ENCODE measurements at regions not wholly inside any gene's neighbourhood (a gene's known extent, or its start where the extent isn't known, plus 50 kb on each side); places are given as distances from the start of the nearest gene placed in this dataset.

DNA sequence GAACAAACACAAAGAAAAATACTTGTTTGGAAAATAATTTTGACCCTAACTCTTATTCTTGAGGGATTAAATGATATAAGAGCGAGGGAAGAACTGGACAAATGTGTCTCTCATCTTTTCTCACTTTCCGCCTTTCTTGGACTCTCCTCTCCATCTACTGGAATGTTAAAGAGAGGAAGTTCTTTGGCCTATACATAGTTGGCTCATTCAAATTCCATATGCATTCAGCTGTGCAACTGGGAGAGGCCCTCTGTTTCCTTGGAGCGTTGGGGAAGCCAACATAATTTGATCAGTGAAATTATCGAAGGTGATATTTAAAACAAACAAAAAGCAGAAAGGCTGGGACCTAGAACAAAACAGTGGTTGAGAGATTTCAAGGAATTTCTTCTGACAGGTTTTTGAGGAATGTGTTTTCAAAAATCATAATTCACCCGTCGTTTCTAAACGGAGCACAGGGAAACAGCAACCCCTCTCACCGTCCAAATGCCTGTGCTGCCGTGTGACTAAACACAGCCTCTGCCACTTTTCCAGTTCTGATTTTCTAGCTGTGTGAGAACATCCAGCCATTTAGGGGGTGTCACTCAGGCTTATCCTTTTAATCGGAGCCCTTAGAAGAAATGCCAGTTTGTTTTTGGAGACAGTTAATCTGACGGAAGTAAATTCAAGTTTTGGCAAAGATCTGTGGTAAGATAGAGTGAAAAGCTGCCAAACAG, 489.9 kb downstream of the SOX2 start:
- H3K36me3 ChIP-seq (ENCODE audit: insufficient read depth, low read length), result no peaks in the 10 kb centered on the region
- H2AFZ ChIP-seq (ENCODE audit: low read depth, low read length), result peak overlapping the region; percentile 30
- H3K4me1 ChIP-seq (ENCODE audit: insufficient read depth, low read length), result peaks cover 29% of the 10 kb centered on the region
- H3K4me3 ChIP-seq (ENCODE audit: low read length), result no peak overlapping the region
- H3K9me3 ChIP-seq (ENCODE audit: low read length), result no peaks in the 10 kb centered on the region
- H3K27me3 ChIP-seq (ENCODE audit: insufficient read depth, low read length), result no peaks in the 10 kb centered on the region

DNA sequence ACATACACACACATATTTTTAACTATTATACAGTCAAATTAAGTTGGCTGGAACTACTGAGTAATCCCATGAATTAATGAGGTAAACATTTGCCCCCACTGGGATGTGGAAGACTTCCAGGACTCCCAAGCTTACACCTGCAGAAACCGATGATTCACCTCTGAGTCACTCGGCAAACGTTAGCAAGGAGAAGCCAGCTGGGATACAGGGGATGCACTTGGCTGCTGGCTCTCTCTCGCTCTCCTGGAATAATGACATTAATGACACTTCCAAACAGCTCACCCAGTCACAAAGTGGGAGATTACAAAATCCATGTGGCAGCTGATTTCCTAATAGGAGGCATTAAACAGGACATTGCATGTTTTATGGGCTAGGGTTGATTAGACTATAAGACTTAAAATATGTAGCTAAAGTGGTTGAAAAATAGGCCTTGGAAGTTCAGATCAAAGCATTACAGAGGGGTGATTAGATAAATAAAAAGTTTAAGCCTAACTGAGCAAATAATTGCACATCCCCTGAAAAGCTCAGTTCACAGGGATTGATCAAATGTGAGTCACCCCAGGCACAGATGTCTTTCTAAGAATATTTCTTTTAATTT, 500.9 kb downstream of the SOX2 start:
- Histone ChIP-seq H3K9me3 (ENCODE audit: low read length) (no peaks in the 10 kb centered on the region), H3K4me3 (ENCODE audit: low read length) (no peak overlapping the region), H3K27me3 (ENCODE audit: insufficient read depth, low read length) (no peaks in the 10 kb centered on the region), H3K4me1 (ENCODE audit: insufficient read depth, low read length) (peaks cover 23% of the 10 kb centered on the region), H3K36me3 (ENCODE audit: insufficient read depth, low read length) (no peaks in the 10 kb centered on the region), H2AFZ (ENCODE audit: low read depth, low read length) (no peak overlapping the region)

DNA sequence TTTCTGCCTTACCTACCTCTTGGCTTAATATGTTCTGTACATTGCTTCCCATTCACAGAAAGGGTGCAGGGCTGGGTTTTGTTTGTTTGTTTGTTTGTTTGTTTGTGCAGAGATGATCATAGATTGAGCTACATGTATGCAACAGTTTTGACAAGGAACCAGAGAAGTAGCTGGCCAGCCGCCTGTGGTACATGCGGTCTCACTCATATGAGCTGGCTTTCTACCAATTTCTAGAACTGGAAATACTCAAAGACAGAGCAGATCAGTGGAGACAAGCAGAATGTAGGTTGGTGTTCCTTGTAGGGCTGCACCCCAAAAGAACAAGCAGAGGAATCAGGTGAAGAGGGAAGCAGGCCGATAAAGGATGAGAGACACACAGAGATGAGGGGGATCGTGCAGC, 502.7 kb downstream of the SOX2 start:
- Histone ChIP-seq H3K4me3 (ENCODE audit: low read length) (no peak overlapping the region), H2AFZ (ENCODE audit: low read depth, low read length) (no peak overlapping the region), H3K9me3 (ENCODE audit: low read length) (no peaks in the 10 kb centered on the region), H3K36me3 (ENCODE audit: insufficient read depth, low read length) (no peaks in the 10 kb centered on the region), H3K27me3 (ENCODE audit: insufficient read depth, low read length) (no peaks in the 10 kb centered on the region), H3K4me1 (ENCODE audit: insufficient read depth, low read length) (peaks cover 27% of the 10 kb centered on the region)

DNA sequence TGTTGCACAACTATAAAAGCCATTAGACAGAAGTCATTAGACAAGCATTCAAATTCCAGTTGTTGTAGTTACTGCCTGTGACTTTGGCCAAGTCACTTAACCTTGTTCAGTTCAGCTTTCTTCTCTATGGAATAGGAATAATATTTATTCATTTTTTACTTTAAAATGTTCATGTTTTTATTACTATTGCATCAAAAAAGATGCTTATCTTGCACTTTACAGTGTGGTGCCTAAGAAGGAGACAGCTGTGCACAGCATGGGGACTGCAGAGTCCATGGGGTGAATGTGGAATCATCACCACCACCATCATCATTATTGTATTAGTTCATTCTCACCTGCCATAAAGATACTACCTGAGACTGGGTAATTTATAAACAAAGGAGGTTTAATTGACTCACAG, 504.2 kb downstream of the SOX2 start:
- no peaks in the 10 kb centered on the region for H3K9me3 ChIP-seq (ENCODE audit: low read length)
- no peak overlapping the region for H2AFZ ChIP-seq (ENCODE audit: low read depth, low read length)
- no peaks in the 10 kb centered on the region for H3K36me3 ChIP-seq (ENCODE audit: insufficient read depth, low read length)
- H3K27me3 ChIP-seq (ENCODE audit: insufficient read depth, low read length), result no peaks in the 10 kb centered on the region
- H3K4me3 ChIP-seq (ENCODE audit: low read length), result no peak overlapping the region
- peaks cover 26% of the 10 kb centered on the region for H3K4me1 ChIP-seq (ENCODE audit: insufficient read depth, low read length)

DNA sequence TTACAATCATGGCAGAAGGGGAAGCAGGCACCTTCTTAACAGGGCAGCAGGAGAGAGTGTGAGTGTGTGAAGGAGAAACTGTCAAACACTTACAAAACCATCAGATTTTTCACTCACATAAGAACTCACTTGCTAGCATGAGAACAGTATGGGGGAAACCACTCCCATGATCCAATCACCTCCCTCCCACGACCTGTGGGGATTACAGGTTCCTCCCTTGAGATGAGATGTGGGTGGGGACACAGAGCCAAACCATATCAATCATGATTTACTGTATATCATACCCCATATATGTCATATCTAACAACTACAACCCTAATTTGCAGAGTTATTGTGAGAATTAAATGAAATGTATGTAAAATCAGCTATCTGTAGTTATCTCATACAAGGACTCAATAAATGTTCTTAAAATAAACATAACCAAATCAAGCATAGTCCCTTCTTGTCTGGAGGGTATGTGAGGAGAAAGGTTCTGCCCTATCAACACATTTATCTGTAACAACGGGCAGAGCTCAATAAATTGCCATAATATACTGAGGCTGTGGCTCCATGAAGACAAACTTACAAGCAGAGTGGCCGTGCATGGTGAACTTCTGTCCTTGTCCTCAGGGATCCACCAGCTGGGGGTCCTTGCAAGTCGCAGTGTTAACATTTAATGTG, 504.7 kb downstream of the SOX2 start:
- Histone ChIP-seq H3K36me3 (ENCODE audit: insufficient read depth, low read length) (no peaks in the 10 kb centered on the region), H2AFZ (ENCODE audit: low read depth, low read length) (no peak overlapping the region), H3K9me3 (ENCODE audit: low read length) (no peaks in the 10 kb centered on the region), H3K27me3 (ENCODE audit: insufficient read depth, low read length) (no peaks in the 10 kb centered on the region), H3K4me1 (ENCODE audit: insufficient read depth, low read length) (peaks cover 21% of the 10 kb centered on the region), H3K4me3 (ENCODE audit: low read length) (no peak overlapping the region)

DNA sequence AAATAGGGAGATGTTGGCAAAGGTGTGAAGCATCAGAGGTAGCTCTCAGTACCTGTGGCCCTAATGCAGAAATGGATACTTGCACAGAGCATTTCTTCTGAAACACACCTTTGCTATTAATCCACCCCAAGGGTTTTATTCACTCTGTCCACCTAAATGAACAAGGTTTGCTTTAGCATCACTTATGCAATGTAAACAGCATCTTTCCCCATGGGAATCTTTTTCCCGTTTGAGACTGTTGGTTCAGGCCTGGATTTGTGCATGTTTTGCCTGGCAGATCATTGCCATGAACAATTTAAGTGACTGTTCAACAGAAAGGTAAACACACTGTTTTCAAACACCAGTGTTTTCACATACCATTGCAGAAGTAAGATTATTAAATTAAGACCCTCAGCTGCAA, 508.3 kb downstream of the SOX2 start:
- H3K9me3 ChIP-seq (ENCODE audit: low read length), result no peaks in the 10 kb centered on the region
- no peak overlapping the region for H2AFZ ChIP-seq (ENCODE audit: low read depth, low read length)
- H3K27me3 ChIP-seq (ENCODE audit: insufficient read depth, low read length), result no peaks in the 10 kb centered on the region
- H3K4me3 ChIP-seq (ENCODE audit: low read length), result no peak overlapping the region
- no peaks in the 10 kb centered on the region for H3K36me3 ChIP-seq (ENCODE audit: insufficient read depth, low read length)
- H3K4me1 ChIP-seq (ENCODE audit: insufficient read depth, low read length), result peaks cover 8% of the 10 kb centered on the region

DNA sequence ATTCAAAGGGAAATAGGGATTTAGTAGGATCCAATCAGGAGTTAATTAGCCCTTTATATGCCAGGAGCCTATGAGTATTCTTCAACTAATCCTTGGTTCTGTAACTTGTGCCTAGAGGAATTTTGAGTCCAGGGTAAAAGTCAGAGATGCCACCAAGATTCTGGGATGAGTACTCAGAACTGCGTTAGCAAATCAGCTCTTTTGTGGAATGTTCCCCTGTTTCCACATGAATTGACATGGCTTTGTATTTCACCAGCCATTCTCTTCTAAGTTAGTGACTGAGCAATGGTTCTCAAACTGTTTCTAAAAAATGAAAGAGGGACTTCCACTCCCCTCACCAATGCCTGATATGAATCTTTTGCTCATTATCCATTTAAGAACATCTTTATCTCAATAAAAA, 508.7 kb downstream of the SOX2 start:
- H3K36me3 ChIP-seq (ENCODE audit: insufficient read depth, low read length), result no peaks in the 10 kb centered on the region
- no peaks in the 10 kb centered on the region for H3K9me3 ChIP-seq (ENCODE audit: low read length)
- peaks cover 8% of the 10 kb centered on the region for H3K4me1 ChIP-seq (ENCODE audit: insufficient read depth, low read length)
- no peaks in the 10 kb centered on the region for H3K27me3 ChIP-seq (ENCODE audit: insufficient read depth, low read length)
- H3K4me3 ChIP-seq (ENCODE audit: low read length), result no peak overlapping the region
- H2AFZ ChIP-seq (ENCODE audit: low read depth, low read length), result no peak overlapping the region

DNA sequence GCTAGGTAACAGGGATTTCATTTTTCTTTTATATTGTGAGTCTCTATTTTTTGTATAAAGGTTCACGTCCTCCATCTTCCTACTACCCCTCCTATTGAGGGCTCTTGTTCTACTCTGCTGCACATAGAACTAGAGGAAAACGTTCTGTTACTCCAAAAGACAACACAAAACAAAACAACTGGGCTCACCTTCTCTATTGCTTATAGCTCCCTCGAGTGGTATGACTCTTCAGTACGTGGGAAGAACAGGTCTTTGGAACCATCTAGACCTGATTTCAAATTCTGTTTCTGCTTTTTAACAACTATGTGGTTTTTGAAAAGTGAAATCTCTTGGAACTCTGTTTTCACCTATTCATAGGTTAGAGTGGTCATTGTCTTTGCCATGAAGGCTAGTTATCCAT, 515.3 kb downstream of the SOX2 start:
- Histone ChIP-seq H3K4me3 (ENCODE audit: low read length) (no peak overlapping the region), H3K9me3 (ENCODE audit: low read length) (peaks cover 2% of the 10 kb centered on the region), H3K27me3 (ENCODE audit: insufficient read depth, low read length) (no peaks in the 10 kb centered on the region), H3K4me1 (ENCODE audit: insufficient read depth, low read length) (peaks cover 6% of the 10 kb centered on the region), H3K36me3 (ENCODE audit: insufficient read depth, low read length) (no peaks in the 10 kb centered on the region), H2AFZ (ENCODE audit: low read depth, low read length) (no peak overlapping the region)

DNA sequence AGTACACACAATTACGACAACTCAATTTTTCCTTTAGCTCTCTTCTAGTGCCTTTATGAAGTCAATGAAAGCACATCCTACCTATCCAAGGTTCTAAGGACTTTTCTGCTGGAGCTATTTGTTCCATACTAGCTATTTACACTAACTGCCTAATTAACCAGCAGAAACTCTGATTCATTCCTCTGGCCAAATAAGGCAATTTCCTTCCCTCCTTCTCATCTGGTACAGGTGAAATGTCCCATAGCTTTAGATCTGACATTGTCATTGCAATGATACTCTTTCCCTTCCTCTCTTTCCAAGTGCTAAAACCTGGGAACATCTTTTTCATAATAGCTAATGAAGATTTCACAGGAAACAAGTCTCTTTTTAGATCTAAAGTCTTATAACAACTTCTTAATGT, 521.7 kb downstream of the SOX2 start:
- H3K27me3 ChIP-seq (ENCODE audit: insufficient read depth, low read length), result no peaks in the 10 kb centered on the region
- H3K9me3 ChIP-seq (ENCODE audit: low read length), result no peaks in the 10 kb centered on the region
- no peak overlapping the region for H2AFZ ChIP-seq (ENCODE audit: low read depth, low read length)
- peaks cover 47% of the 10 kb centered on the region for H3K4me1 ChIP-seq (ENCODE audit: insufficient read depth, low read length)
- H3K36me3 ChIP-seq (ENCODE audit: insufficient read depth, low read length), result no peaks in the 10 kb centered on the region
- no peak overlapping the region for H3K4me3 ChIP-seq (ENCODE audit: low read length)

DNA sequence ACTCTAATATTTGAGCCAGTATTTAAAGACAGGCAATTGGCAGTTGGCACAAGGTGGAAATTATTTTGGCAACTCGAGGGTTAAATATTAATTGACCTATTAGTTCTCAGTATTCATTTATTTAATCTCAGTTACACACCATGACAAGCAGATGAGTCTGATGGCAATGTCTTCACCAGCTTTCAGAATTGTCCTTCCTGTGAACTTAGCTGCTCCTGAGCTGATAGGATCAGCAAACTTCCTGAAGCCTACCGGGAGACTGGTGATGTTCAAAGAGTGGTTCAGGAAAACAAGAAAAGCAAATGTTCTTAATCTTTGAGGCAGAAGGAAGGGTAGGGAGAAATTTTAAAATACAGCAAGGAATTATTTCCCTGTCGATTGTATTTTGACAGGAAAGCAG, 522.2 kb downstream of the SOX2 start:
- peaks cover 49% of the 10 kb centered on the region for H3K4me1 ChIP-seq (ENCODE audit: insufficient read depth, low read length)
- no peak overlapping the region for H2AFZ ChIP-seq (ENCODE audit: low read depth, low read length)
- no peaks in the 10 kb centered on the region for H3K36me3 ChIP-seq (ENCODE audit: insufficient read depth, low read length)

DNA sequence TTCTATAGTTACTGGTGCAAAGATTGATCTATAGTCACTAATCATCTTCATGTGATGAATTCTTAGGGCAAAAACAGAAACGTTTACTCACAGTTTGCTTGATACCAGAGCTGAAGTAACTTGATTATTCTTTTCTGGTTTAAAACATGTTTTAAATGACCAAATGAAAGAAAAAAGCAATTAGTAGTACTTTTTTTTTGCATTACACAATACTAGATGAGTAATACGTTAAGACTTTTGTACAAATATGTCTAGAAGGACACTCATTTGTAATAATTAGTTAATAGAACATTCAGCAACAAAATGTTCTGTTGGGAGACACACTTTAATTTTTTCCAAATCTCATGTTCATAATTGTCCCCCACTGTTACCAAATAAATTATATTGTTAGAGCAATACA, 523.2 kb downstream of the SOX2 start:
- no peak overlapping the region for H2AFZ ChIP-seq (ENCODE audit: low read depth, low read length)
- no peaks in the 10 kb centered on the region for H3K9me3 ChIP-seq (ENCODE audit: low read length)
- H3K27me3 ChIP-seq (ENCODE audit: insufficient read depth, low read length), result no peaks in the 10 kb centered on the region
- no peaks in the 10 kb centered on the region for H3K36me3 ChIP-seq (ENCODE audit: insufficient read depth, low read length)
- H3K4me3 ChIP-seq (ENCODE audit: low read length), result no peak overlapping the region
- H3K4me1 ChIP-seq (ENCODE audit: insufficient read depth, low read length), result peaks cover 55% of the 10 kb centered on the region

More for the DNA sequence above, 522.2 kb downstream of the SOX2 start:
- Histone ChIP-seq H3K4me3 (ENCODE audit: low read length) (no peak overlapping the region), H3K9me3 (ENCODE audit: low read length) (no peaks in the 10 kb centered on the region), H3K27me3 (ENCODE audit: insufficient read depth, low read length) (no peaks in the 10 kb centered on the region)

DNA sequence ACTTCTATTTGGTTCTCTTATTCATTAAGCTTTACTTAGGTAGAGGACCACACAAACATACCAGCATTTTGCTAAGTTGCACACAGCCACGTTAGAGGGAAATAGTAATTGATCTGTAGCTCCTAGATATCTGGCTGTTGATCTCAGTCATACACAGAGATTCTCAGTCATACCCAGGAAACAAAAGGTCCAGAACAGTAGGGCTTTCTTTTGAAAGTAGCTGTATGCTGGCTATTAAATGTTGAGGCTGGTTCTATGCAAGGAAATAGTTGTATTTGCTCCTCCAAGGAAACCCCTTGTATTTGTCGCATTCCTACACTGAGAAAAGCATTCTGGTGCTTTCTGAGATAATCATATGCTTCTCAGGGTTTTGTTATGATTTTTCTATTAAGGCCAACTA, 523.8 kb downstream of the SOX2 start:
- Histone ChIP-seq H3K4me3 (ENCODE audit: low read length) (no peak overlapping the region), H3K4me1 (ENCODE audit: insufficient read depth, low read length) (peaks cover 61% of the 10 kb centered on the region), H3K27me3 (ENCODE audit: insufficient read depth, low read length) (no peaks in the 10 kb centered on the region), H3K9me3 (ENCODE audit: low read length) (no peaks in the 10 kb centered on the region), H3K36me3 (ENCODE audit: insufficient read depth, low read length) (no peaks in the 10 kb centered on the region), H2AFZ (ENCODE audit: low read depth, low read length) (no peak overlapping the region)

DNA sequence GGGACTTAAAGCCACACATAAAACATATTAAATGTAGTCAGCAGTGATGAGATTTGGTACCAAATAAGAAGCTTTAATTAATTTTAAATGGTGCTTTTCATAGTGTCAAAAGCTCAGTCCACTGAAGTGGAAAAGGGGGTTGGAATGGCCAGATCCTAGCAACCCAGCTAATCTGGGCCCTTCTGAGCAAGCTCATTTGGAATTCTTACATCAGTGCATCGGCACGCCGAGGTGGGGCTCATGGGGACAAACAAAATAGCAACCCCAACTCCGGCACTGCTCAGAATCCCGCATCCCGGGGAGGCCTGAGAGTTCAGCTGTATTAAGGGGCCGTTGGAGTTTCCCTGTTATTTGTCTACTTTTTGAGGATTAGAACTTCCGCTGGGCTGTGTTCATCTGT, 526.4 kb downstream of the SOX2 start:
- Histone ChIP-seq H3K4me1 (ENCODE audit: insufficient read depth, low read length) (peaks cover 87% of the 10 kb centered on the region), H3K9me3 (ENCODE audit: low read length) (no peaks in the 10 kb centered on the region), H2AFZ (ENCODE audit: low read depth, low read length) (no peak overlapping the region), H3K27me3 (ENCODE audit: insufficient read depth, low read length) (no peaks in the 10 kb centered on the region), H3K36me3 (ENCODE audit: insufficient read depth, low read length) (no peaks in the 10 kb centered on the region), H3K4me3 (ENCODE audit: low read length) (peak overlapping the region; percentile 10)
